ENCODE measurements at regions not wholly inside any gene's neighbourhood (a gene's known extent, or its start where the extent isn't known, plus 50 kb on each side); places are given as distances from the start of the nearest gene placed in this dataset.
"Not testable (repeated sequence)": the region's sequence is repeated elsewhere in the genome, so short reads cannot be mapped to it uniquely, and the experiment has no call there.

DNA sequence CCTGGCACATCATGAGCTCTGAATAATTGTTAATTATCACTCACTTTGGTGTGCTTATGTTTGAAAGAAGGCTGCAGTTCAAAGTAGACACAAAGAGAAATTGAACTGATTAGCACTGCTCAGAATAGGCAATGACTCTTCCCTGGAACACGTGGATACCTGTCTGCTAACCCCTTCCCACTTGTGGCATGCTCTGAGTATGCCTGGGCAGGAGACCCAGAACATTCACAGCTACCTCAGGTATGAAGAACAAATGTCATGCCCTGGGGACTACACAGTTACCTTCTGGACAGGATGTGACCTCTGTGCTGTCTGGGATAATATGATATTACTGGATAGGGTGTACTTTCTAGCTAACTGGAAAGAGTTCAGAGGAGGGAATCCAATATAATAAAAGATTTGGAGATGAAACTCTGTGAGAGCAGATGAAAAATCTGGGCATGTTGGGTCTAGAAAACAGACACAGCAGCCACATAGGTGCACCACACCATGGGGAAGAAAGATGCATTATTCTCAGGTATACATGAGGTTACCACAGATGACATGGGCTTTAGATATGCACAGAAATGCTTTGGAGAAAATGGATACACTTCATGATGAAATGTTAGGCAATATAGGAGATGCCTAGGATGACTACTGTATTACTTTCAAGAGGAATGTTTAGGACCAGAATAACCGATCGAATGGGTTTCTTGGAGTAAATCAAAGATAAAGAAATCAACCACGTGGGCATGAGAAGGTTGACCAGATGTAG lies 324.2 kb upstream of the PREP start:
- no peak for DNase-seq (ENCODE audit: low read depth)

DNA sequence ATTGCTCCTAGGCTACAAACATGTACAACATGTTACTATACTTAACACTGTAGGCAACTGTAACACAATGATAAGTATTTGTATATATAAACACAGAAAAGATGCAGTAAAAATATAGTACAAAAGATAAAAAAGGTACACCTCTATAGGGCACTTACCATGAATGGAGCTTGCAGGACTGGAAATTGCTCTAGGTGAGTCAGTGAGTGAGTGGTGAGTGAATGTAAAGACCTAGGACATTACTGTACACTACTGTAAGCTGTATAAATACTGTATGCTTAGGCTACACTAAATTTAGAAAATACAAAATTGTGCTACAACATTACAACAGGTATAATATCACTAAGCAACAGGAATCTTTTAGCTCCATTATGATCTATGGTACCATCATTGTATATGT lies 312.0 kb upstream of the PREP start:
- no peak for DNase-seq (ENCODE audit: low read depth)

DNA sequence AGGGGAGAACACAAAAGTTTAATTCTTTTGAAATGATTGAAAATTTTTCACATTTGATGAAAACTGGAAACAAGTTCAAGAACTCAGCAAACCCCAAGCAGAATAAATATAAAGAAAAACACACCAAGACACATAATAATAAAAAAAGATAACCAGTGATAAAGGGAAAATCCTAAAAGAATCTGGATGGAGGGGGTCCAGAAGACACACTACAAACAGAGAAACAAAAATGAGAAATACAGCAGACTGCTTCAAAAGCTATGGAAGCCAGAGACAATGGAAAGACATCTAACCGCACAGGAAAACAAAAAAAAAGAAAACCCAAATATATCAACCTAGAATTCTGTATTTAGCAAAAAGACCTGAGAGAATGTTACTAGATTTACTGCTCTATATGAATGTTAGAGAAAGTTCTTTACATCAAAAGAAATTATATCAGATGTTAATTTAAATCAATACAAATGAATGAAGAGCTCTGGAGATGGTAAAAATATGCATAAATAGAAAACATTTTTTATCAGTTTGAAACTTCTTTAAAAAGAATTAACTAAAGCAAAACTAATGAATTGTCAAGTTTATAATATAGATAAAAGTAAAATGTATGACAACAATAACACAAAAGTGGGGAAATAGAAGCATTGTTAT lies 310.7 kb upstream of the PREP start:
- no peak for DNase-seq (ENCODE audit: low read depth)

DNA sequence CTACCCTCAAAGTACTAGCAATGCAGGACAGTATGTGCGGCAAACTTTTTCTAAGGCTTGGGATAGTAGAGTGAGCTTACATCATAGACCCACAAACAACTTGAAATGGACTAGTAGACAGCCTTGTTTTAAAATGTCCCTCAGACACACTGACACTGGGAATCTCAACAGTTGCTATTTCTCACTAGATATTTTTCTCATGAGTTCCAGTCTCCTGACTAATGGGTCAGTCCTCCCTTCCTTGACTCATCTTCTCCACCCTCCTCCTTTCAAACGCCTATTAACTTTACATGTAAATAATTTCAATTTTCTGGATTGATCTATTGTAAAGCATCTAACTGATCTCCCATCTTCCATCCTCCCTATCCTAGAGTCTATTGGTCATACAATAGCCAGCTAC lies 308.3 kb upstream of the PREP start:
- DNase-seq (ENCODE audit: low read depth) = peak; percentile 3

DNA sequence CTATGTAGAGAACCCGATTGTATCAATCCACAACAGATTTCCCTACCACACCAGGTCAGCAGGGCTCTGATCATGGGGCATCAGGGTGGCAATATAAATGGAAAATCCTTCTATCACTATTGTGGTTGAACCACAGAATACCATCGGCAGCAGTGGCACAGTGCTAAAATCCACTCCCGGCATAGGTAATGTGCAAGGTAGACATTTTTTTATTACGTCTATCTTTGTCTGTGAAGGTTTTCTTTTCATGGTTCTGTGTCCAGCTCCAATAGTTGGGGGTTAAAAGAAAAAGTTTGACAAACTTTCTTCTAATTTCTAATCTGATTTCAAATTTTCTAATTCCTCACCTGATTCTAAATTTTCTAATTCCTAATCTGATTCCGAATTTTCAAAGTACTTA lies 302.7 kb upstream of the PREP start:
- DNase-seq (ENCODE audit: low read depth) = no peak

DNA sequence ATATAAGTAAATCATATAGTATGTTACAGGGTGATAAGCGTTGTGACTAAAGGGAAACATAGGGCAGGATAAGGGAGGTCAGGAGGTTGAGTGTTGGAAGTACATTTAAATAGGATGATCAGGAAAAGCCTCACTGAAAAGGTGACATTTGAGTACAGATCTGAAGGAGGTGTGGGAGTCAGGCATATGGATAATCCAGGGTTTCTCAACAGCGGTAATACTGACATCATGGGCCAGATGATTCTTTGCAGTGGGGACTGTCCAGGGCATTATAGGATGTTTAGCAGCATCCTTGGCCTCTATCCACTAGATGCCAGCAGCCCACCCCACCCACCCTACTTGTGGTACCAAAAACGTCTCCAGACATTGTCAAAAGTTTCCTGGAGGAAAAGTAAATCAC lies 292.6 kb upstream of the PREP start:
- no peak for DNase-seq (ENCODE audit: low read depth)

DNA sequence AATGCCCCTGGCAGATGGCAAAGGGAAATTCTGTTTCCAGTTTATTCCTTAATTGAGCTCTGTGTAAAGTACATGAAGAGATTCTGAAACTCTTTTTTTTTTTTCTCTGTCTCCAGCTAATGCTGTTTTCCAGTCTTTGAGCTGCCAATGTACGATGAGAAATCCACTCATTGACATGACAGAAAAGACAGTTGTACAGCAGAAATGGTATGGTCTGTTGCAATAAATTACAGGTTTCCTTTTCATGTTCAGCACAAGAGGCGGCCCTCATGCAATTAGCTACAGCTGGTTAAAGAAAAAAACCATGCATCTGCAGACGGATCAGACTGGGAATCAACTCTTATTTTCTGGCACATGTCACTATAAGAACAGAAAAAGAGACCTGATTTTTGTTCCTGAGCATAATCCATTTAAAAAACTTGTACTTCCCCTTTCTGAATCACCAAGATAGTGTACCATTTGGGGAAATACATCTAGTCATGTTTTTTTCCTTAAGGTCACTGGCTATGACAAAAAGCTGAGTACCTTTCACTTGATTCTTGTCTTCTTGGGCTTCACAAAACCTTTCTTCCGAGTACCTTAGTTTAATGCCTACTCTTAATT lies 289.8 kb upstream of the PREP start:
- DNase-seq (ENCODE audit: low read depth) = no peak

DNA sequence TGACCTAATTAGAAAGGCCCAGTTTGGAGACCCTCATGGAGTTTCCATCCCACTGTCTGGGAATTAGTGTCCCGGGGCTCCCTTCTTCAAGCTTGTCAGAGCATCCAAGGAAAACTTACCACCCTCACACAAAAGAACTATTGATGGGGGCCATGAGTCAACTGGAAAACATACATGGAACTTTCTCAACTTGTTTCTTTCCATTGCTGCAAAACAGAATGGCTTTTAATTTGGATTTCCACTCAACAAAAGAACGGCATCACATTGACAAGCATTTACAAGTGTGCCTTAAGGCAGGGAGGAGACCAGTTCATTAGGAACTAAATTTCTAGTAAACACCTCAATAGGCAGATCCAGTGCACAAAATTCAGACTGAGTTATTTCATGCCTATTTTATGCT lies 289.1 kb upstream of the PREP start:
- no peak for DNase-seq (ENCODE audit: low read depth)

DNA sequence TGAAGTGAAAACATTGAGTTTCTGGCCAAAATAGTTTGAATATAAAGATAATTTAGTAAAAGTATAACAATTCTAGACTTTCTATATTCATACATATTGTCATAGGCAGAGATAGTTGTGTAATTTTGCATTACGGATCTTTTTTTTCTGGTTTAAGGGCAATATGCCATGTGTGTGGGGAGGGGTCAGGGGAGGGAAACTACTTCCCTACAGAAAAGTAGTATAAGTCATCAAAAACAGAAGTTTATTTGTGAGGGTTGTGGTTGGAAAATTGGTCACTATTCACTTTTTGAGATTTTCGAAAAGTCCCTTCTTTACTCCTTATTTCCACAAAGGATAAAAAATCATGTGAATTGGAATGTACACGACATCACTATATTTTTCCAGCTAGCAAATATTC lies 288.2 kb upstream of the PREP start:
- no peak for DNase-seq (ENCODE audit: low read depth)

DNA sequence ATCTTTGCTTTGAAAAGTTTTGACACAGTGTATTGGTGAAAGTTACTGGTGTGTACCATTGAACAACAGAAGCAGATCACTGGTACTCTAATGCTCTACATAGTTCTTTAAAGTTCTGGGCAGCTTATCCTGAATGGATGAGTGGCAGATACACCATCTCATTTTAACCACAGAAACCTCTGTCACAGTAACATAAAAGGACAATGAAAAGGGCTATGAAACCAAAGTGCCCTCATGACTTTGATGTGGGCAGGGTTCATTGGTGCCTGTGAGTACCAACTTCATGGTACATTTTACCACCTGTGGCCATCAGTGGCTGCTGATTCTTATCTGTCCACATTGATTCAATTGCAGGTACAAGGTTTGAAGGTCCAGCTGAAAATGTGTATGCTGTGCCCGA lies 285.7 kb upstream of the PREP start:
- DNase-seq (ENCODE audit: low read depth) = no peak

DNA sequence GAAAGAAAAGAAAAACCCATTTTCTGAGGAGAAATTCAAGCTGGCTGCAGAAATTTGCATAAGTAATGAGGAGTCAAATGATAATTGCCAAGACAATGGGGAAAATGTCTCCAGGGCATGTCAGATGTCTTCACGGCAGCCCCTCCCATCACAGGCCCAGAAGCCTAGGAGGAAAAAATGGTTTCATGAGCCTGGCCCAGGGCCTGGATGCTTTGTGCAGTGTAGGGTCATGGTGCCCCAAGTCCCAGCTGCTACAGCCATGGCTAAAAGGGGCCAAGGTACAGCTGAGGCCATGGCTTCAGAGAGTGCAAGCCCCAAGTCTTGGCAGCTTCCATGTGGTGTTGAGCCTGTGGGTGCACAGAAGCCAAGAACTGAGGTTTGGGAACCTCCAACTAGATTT lies 283.9 kb upstream of the PREP start:
- not testable (repeated sequence) for DNase-seq (ENCODE audit: low read depth)

DNA sequence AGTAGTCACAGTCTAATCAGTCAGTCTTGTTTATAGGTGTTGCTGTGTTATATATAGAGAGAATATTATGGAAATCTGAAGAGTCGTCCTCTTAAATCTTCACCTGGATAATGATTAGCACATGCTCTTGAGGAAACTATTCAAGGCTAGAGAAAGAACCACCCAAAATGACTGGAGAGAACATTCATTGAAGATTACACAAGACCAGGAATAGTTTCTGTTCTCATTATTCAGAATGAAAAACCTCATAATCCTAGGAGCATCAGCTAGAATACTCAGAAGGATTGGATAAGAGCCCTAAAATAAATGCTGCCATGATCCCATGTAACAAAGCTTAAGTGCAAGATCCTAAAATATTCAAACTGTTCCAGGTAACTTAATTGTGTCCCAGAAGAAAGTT lies 278.2 kb upstream of the PREP start:
- DNase-seq (ENCODE audit: low read depth) = no peak

DNA sequence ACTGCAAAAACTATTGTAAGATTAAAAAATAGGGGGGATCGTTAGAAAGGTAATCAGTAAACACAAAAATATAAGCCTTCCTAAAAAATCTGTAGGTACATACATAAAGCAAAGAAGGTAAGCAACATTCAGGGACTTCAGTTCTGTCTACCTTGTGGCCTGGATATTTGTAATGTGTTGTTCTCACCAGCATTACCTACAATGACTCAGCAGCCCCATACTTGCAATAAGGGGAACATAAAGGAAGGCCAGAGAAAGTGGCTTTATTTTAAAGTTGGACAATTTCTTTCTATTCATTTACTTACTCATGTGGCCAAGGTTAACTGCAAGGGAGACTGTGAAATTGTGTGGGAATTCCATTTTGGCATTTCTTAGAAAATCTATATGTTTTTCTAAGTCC lies 277.2 kb upstream of the PREP start:
- DNase-seq (ENCODE audit: low read depth) = no peak

DNA sequence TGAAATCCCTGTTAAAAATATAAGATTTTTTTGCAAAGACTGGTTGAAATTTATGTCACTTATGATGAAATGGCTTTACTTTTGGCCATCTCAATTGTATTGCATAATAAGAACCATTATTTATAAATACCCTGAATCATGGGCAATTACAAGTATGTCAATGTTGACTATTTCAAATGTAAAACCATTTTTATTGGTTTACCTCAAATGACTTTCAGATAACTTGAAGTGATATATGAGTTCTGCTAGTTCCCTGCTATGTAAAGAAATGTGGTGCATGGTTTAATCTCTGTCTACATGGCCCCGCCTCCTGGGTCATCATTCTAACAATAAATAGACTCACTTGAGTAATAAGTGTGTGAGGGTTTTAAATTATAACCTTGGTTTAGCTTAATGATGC lies 275.6 kb upstream of the PREP start:
- DNase-seq (ENCODE audit: low read depth) = no peak

DNA sequence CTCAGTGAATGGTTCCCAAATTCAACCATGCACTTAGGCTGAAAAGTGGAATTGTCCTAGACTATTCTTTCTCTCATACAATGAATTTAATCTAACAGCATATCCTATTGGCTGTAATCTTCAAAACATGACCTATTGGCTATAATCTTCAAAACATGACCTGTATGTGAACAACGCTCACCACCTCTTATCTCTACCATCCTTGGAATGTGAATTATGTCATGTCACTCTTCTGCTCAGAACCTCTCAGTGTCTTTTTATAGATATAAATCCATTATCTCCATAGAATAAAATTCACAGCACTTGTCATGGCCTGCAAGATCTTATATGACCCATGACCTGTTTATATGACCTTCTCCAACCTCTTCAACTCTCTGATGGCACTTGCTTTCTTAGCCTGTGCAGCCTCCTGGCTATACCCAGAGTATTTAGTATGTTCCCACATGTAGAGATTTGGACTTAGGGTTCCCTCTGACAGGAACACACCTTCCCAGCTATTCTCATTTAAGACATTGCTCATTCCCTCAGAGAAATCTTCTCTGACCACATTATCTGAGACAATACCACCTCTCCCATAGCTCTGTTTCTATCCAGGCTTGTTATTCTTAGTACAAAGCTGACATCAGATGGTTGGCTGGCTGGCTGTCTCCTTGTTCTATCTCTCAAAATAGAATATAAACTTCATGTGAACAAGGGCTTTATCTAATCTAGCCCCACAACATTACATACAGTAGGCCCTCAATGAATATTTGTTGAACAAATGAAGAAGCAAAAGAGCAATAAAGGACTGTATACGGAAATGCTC lies 275.0 kb upstream of the PREP start:
- no peak for DNase-seq (ENCODE audit: low read depth)

DNA sequence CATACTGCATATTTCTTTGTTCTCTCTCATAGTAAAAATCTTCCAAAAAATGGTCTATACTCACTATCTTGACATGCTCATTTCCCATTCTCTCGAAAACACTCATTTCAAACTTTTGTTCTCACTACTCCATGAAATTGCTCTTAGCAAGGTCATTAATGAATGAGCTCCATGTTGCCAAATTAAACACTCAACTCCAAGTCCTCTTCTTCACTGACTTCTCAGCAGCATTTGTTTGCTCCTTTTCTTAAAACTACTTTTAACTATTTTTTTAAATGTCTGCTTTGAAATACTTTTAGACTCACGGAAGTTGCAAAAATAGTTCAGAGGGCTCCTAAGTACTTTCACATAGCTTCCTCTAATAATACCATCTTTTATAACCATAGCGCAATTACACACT lies 274.0 kb upstream of the PREP start:
- no peak for DNase-seq (ENCODE audit: low read depth)

DNA sequence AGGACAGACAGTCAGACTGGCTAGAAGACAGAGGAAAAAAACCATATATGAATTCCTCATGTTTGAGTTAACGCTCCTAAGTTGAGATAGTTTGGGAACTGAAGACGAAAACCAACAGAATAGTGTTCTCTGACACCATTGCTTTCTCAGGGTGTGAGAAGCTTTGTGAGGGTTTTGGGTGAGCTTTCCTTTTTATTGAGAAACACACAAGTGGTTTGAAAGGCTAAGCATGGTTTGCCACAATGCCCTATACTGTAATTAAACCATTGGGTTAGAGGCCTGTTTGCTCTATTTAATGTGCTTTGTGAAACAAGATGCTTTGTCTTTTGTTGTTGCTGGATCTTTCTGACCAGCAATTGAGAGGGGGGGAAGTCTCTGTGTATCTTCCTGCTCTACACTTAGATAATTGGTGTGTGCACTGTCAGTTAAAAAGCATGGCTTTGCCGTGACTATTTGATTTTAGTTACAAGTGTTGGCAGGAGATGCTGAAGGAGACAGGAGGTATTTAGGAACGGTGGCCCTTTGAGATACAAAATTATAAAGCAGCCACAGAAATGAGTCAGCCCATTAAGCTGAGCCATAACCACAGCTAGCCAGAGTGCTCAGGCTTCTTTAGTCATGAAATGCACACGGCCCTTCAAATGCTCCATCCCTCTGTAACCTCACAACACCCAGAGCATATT lies 273.0 kb upstream of the PREP start:
- peak; percentile 86 for DNase-seq (ENCODE audit: low read depth)

DNA sequence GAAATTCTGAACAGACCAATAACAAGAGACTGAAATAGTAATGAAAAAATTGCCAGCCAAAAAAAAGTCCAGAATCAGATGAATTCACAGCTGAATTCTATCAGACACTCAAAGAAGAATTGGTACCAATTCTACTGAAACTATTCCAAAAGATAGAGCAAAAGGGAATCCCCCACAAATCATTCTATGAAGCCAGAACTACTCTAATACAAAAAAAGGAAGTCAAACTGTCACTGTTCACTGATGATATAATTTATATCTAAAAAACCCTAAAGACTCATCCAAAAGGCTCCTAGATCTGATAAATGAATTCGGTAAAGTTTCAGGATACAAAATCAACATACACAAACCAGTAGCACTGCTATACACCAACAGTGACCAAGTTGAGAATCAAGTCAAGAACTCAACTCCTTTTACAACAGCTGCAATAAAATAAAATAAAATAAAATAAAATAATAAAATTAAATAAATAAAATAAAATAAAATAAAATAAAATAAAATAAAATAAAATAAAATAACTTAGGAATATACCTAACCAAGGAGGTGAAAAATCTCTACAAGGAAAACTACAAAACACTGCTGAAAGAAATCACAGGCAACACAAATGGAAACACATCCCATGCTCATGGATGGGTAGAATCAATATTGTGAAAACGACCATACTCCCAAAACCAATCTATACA lies 270.1 kb upstream of the PREP start:
- DNase-seq (ENCODE audit: low read depth) = not testable (repeated sequence)

DNA sequence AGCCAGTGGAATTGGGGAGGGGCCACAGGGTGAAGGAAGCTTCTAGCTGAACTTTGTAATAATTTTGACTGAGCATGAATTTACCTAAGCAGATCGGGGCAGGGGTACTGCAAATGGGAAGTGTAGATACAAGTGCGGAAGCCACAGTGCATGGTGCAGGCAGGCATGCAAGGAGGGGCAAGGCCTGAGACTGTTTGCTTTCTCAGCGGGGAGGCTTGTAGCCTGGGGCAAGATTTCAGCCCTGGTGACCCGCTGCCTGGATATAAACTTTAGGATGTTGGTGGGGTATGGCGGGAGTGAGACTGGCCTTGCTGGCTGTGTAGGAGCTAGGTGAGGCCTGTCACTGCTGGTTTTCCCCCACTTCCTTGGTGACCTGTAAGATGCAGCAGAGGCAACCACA lies 266.4 kb upstream of the PREP start:
- no peak for DNase-seq (ENCODE audit: low read depth)

DNA sequence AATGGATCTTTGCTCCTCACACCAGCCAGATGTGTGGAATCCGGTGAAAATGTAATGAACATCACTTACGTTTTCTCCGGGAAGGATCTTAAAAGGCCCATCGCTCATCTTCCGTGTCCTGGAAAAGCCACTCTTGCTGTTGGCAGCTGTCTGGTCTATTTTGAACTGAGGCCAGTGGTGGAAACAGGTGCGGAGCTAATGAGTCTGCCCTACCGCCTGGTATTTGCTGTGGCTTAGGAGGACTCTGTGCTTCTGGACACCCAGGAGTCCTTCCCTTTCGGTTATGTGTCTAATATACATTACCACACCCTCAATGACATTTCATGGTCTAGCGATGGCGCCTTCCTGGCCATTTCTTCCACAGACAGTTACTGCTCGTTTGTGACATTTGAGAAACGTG lies 264.2 kb upstream of the PREP start:
- no peak for DNase-seq (ENCODE audit: low read depth)

DNA sequence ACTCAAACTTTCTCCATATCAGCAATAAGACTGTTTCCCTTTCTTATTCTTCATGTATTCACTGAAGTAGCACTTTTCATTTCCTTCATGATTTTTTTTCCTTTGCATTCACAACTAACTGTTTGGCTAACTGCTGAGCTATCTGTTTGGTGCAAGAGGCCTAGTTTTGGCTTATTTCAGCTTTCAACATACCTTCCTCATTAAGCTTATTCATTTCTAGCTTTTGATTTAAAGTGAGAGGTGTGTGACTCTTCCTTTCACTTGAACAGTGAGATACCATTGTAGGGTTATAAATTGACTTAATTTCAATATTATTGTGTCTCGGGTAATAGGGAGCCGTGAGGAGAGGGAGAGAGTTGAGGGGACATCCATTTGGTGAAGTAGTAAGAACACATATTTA lies 262.0 kb upstream of the PREP start:
- no peak for DNase-seq (ENCODE audit: low read depth)

DNA sequence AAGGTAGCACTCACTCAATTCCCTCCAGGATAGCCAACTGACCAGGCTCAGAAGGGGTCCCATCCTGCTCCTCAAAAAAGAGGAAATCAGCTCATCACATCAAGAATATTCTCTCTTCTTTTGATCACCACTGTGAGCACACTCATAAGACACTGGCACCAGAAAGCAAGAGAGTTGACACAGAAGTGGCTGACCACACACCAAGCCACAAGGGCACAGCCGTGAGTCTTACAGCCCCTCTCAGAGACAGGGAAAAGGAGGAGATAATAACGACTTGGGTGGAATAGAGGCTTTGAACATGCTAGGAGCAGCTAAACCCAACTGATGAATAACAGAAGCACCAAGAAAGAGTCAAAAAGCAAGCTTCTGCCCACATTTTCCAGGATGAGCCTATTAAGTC lies 249.1 kb upstream of the PREP start:
- no peak for DNase-seq (ENCODE audit: low read depth)
